ENCODE measurements at regions not wholly inside any gene's neighbourhood (a gene's known extent, or its start where the extent isn't known, plus 50 kb on each side); places are given as distances from the start of the nearest gene placed in this dataset.

GRCh38 chr14:42004321-42004720 is 397.6 kb downstream of the LRFN5 start:
- Histone ChIP-seq H2AK9ac (replicated peaks; ENCODE audit: low read depth, low read length, poor library complexity) (no peak overlapping the region), H3K79me1 (ENCODE audit: low read depth in 1 of 2, low read length in 2 of 2) (no peaks in the 10 kb centered on the region), H3K36me3 (ENCODE audit: control insufficient read depth, insufficient read depth, low read length) (no peaks in the 10 kb centered on the region), H2BK15ac (ENCODE audit: low read depth, low read length) (no peak overlapping the region), H3K56ac (ENCODE audit: extremely low read depth, insufficient read depth, low read length) (no peak overlapping the region), H3K4me3 (ENCODE audit: insufficient read depth, low read depth, low read length) (no peak overlapping the region), H2BK5ac (ENCODE audit: low read depth, low read length, poor library complexity, severe bottlenecking) (no peak overlapping the region), H3K4me2 (ENCODE audit: low read depth, low read length) (no peak overlapping the region), H3K23ac (ENCODE audit: low read depth, low read length) (no peak overlapping the region), H3K9me3 (ENCODE audit: control insufficient read depth, insufficient read depth, low read length) (no peaks in the 10 kb centered on the region), H3K27ac (ENCODE audit: insufficient read depth, low read length) (no peak overlapping the region), H3K9ac (ENCODE audit: low read depth, low read length) (no peak overlapping the region), H4K5ac (ENCODE audit: low read depth, low read length) (no peak overlapping the region), H4K20me1 (ENCODE audit: insufficient read depth, low read length) (no peaks in the 10 kb centered on the region), H3K4ac (ENCODE audit: low read depth, low read length) (no peak overlapping the region), H3K18ac (ENCODE audit: low read depth, low read length) (no peak overlapping the region), H2AFZ (replicated peaks; ENCODE audit: low read length, poor library complexity) (no peak overlapping the region), H3K14ac (replicated peaks; ENCODE audit: low read depth, low read length) (no peak overlapping the region), H4K91ac (ENCODE audit: insufficient read depth, low read depth, low read length) (no peak overlapping the region), H3K4me1 (ENCODE audit: control insufficient read depth, insufficient read depth, low read length) (no peaks in the 10 kb centered on the region), H2BK20ac (ENCODE audit: low read depth, low read length) (no peak overlapping the region), H2BK120ac (ENCODE audit: low read depth, low read length) (no peak overlapping the region), H4K8ac (ENCODE audit: low read depth in 2 of 2, low read length in 2 of 2) (no peak overlapping the region), H2AK5ac (ENCODE audit: low read depth, low read length) (no peak overlapping the region), H3K9me1 (ENCODE audit: insufficient read depth, low read length) (no peaks in the 10 kb centered on the region), H3K27me3 (ENCODE audit: control insufficient read depth, insufficient read depth, low read length) (no peaks in the 10 kb centered on the region)
- in situ Hi-C loops (cut with MboI; ENCODE audit: low sequenced_read_pairs), result no loop called here
- dilution Hi-C loops (cut with HindIII; ENCODE audit: low sequenced_read_pairs, unreplicated experiment), result no loop called here
- CTCF ChIA-PET, result no interaction called here
- intact Hi-C loops (cut with micrococcal nuclease), result no loop called here
- DNase-seq (no peak), ATAC-seq (ENCODE audit: low read depth) (no peak)
- BruUV-seq (replicated peaks), result no TSS peak
- POLR2A ChIA-PET (ENCODE audit: unreplicated experiment), result no interaction called here
- no CpG with 5 or more reads among the region's 1 CpG for WGBS, 2 experiments (ENCODE audit: extremely low coverage in 2 of 2, insufficient read length in 1 of 2)
- TF ChIP-seq SMC3 (IDR thresholded peaks at IDR 0.05; ENCODE audit: low read depth, low read length) (no peak), RCOR1 (IDR thresholded peaks at IDR 0.05; ENCODE audit: insufficient replicate concordance, low read length) (no peak), MAZ (IDR thresholded peaks at IDR 0.05; ENCODE audit: borderline replicate concordance, low read depth, low read length) (no peak), RAD21 (IDR thresholded peaks at IDR 0.05; ENCODE audit: low read length) (no peak), USF2 (IDR thresholded peaks at IDR 0.05; ENCODE audit: low read depth, low read length) (no peak), CTCF (conservative IDR thresholded peaks at IDR 0.05; ENCODE audit: low read depth, low read length) (no peak), MXI1 (IDR thresholded peaks at IDR 0.05; ENCODE audit: borderline replicate concordance, low read depth, low read length) (no peak), BHLHE40 (IDR thresholded peaks at IDR 0.05; ENCODE audit: low read depth, low read length) (no peak), CHD1 (IDR thresholded peaks at IDR 0.05; ENCODE audit: low read depth, low read length) (no peak), NFE2L2 (IDR thresholded peaks at IDR 0.05; ENCODE audit: low read depth, low read length) (no peak), RFX5 (IDR thresholded peaks at IDR 0.05; ENCODE audit: low read depth, low read length) (no peak), MAFK (IDR thresholded peaks at IDR 0.05; ENCODE audit: low read depth, low read length) (no peak)
